NCI-H2081 (cell line): ENCODE measurements at regions not wholly inside any gene's neighbourhood (a gene's known extent, or its start where the extent isn't known, plus 50 kb on each side); places are given as distances from the start of the nearest gene placed in this dataset.
"Not testable (repeated sequence)": the region's sequence is repeated elsewhere in the genome, so short reads cannot be mapped to it uniquely, and the experiment has no call there.

Experiments
- DNase-seq, 2 experiments: peaks; one replicate each; lab custom pipeline; 2025; lab: John Stamatoyannopoulos, UW

DNA sequence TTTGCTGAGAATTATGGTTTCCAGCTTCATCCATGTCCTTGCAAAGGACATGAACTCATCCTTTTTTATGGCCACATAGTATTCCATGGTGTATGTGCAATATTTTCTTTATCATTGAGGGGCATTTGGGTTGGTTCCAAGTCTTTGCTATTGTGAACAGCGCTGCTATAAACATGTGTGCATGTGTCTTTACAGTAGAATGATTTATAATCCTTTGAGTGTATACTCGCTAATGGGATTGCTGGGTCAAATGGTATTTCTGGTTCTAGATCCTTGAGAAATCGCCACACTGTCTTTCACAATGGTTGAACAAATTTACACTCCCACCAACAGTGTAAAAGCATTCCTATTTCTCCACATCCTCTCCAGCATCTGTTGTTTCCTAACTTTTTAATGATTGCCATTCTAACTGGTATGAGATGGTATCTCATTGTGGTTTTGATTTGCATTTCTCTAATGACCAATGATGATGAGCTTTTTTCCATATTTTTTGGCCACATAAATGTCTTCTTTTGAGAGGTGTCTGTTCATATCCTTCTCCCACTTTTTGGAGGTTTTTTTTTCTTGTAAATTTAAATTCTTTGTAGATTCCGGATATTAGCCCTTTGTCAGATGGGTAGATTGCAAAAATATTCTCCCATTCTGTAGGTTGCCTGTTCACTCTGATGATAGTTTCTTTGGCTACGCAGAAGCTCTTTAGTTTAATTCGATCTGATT is 180.1 kb downstream of the PLPPR4 start:
- DNase-seq = not testable (repeated sequence)

DNA sequence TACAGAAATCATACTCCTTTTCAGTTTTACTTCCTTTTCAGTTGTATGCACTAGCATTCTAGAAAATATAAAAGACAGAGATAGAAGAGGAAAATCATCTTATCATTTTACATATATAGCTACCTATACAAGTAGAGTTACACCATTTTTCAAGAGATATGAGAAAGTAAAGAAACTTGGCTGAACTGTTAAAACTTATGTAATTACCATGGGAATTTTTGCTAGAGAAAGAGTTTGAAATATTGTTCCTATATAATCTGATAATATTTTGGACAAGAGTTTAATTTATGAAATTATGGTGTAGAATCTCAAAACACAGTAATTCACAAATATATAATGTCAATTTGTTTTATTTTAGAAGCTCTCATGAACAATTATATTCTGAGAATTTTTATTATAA is 180.8 kb downstream of the PLPPR4 start:
- DNase-seq = no peak

DNA sequence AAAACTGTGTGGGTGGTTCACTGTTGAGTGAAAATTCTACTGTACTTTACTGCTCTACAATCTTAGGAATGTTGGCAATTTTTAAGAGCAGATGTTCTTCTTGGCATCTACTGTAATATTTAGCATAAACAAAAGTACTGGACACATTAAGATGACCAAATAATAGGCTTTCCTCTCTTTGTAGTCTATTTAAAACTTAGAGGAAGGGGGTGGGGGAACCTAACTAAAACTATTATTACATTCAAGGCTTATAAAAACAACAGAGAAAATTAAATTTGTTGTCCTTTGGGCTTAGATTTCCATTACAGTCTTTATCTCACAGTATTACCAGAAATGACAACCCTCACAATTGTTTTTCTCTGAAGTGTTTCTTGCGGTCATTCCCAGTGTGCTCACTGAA is 181.2 kb downstream of the PLPPR4 start:
- no peak for DNase-seq

DNA sequence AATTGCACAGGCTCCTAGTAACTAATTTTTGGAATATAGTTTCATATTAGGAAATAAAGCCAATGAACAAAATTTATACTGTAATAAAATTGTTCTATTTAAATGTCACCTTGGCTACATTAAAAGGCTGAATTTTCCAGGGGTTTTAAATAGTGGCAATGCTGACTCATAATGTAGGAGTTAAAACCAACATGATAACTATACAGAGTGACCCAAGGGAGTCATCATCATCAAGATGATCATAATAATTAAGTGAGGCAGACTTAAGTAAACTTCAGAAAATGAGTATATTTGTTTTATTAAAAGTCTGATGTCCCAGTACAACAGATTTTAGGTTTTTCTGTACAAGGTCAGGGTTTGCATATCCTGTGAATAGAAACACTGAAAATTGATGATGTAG is 183.4 kb downstream of the PLPPR4 start:
- DNase-seq = no peak

DNA sequence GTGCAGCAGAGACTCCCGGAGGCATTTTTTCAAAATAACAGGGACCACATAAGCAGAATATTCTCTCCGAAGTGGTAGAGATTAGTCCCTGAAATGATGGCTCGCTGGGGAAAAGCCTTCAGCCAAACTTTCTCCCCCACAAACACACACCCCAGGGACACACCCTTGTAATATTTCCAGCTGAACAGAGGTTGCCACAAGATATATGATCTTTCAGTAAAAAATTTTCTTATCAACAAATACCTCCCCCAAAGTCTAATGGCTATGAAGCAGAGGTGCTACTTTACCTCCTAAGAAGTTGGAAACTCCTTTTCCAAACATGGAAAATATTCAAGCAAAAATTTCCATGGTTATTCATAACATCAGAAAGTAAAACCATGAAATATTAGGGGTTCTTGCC is 190.2 kb upstream of the PALMD start:
- no peak for DNase-seq

DNA sequence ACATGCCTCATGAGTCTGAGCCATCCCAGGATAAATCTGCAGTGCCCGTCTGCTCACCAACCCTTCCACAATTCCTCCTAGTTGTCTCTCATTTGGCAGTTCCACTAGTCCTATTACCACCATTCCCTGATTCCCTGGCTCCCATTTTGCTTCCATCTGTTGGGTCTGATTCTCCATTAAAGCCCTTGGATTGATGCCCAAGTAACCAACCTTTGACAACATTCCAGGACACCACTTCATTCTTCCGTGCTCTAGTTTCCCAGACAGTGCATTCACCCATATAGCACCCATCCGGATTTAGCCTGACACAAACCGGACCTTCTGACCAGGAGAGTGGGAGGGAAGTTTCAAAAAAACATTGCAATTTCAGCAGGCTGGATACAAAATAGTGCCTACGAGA is 189.4 kb upstream of the PALMD start:
- no peak for DNase-seq

DNA sequence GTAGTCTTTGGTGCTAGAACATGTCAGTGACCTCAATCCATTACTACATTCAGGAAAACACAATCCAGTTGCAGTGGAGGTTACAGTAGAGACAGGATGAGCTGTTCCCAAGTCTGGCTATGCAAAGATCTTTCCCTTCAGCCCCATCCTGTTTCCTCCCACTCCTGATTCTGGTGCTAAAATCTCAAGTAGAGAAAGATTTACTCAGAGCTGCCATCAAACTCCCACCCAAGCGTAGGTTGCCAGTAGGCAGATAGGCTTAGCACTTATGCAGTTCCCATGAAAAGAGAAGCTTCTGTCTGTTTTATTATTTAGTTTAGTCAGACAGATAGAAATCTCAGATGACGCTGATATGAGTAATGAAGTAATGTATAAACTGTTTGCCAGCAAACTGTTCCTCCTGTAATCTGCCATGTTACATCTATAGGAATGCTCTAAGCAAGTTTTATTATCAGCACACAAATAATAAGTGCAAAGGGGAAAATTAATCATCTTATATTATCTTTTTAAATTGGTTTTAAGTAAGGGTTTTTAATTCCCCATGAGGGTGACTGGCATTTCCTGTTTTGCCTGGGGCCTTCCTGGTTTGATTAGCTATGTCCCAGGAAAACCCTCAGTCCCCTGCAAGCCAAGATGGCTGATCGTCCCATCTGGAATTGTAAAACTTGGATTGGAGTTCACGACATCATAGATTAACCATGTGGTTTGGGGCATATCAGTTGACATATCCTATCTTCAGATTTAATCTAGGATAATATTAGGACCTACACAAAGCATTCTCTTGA is 188.3 kb upstream of the PALMD start:
- no peak for DNase-seq

DNA sequence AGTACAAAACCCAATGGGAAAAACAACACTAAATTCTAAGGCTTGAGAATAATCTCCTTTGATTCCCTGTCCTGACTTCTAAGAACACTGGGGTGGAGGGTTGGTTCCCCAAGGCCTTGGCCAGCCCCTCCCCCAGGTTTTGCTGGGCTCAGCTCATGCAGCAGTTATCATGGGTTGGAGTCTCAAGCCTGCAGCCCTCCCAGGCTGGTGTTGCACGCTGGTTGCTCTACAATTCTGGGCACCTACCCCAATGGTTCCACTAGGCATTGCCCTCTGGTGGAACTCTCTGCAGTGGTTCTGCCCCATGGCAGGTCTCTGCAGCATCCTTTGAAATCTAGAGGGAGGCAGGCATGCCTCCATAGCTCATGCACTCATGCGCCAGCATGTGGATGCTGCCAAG is 184.4 kb upstream of the PALMD start:
- no peak for DNase-seq

DNA sequence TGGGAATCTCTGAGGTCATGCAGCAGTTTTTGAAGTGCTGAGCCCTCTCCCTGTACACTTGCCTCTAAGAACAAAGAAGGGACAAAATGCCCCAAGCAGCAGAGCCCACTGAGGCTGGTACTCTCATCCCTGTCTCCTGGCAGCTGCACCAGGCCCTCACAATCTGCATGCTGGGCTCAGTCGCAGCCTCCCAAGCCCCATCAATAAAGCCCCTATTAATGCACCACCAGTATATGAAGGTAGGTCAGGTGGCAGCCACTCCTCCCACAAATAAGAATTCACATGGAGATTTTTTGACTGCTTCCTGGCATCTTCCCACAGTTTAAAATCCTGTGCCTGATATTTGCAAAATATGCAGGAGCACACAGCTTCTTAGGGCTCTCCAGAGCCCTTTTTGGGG is 181.2 kb upstream of the PALMD start:
- no peak for DNase-seq

DNA sequence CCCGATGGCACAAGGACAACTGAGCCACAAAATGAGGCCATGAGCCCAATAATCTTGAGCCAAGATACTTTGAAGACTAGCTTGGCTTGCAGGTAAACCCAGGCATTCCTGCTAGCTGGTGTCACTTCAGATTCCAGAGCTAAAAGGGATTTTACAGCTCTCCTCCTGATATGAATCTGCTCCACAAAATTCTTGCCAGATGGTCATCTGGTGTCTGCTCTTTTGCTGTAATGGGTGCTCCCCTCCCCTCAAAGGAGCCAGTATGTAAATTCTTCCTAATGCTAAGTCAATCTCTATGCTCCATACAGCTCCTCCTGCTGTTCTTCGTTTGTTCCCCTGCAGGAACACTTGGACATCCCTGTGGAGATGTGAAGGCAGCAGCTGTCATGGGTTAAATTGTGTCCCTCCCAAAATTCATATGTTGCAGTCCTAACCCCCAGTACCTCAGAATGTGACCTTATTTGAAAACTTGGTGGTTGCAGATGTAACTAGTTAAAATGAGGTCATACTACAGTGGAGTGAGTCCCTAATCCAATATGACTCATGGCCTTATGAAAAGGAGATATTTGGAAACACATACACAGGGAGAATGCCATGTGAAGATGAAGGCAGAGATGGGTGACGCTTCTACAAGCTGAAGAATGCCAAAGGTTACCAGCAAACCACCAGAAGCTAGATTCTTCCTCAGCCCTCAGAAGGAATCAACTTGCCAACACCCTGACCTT is 180.6 kb upstream of the PALMD start:
- DNase-seq = no peak

DNA sequence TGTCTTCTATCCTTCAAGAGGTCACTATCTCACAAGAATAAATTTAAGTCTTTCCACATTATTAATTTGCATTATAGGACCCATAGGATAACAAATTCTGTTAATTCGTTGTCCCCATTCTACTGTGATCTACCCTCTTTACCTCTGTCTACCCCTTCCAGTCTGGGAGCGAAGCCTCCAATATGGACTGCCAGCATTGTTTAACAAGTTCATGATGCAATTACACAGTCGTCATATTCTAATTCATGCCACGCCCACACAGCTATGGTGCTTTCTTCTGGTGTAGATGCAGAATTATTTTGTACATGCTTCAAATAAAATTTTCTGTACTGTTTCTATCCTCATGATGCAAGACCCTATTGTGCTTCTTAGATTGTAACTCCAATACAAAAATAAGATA is 178.3 kb upstream of the PALMD start:
- no peak for DNase-seq

DNA sequence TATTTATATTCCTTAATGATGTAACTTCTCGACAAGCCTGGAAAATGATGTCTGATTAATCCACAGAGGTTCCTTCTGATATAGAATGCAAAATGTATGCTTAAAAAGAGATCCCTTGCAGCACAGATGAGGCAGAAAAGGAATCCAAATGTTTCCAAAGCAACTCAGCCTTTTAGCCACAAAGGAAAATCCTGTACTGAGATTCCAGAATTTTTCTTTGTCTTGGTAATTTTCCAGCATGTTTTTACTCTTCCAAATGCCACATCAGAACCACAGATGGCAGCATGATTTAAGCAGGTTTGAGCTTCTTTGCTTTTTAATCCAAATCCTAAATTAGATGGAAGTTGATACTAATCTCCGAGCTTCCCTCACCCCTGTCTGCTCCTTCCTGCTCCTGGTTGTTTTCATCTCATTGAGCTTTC is 176.4 kb upstream of the PALMD start:
- no peak for DNase-seq

DNA sequence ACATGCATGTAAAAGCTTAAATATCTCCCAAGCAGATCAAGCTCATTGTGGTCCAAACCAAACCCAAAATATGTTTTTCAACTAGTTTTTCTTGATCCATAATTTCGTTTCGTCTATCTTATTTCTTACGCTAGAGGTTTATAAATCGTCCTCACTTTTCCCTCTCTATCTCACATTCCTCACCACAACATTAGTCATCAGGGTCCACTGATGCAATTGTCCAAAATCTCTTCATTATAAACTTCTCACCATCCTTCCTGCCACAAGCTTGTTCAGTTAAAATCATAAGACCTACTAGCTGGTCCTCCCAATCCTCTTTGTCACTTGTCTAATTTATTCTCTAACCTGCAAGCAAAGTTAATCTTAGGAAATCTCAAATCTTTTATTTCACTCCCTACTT is 173.0 kb upstream of the PALMD start:
- no peak for DNase-seq

DNA sequence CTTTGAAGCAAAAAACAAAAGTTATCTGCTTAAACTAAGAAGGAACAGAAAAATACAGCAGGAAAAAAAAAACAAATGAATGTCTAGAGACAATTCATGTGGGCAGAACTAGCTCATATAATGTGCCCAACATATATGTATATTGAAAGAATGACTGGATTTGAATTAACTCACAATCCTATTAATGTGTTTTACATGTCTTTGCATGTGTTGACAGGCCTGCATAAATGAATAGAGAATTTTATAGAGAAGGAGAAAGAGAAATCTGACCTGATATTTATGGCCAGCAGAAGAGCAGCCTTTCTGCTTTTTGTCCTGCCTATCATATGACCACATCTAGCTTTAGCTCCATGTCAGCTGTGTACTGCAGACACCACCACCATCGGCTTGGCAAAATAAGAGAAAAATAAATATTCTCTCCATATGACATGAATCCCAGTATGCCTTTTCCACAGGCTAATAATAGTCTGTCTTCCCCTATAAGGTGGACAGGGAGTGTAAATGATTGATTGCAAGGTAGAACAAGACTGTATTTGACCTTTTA is 171.5 kb upstream of the PALMD start:
- no peak for DNase-seq

DNA sequence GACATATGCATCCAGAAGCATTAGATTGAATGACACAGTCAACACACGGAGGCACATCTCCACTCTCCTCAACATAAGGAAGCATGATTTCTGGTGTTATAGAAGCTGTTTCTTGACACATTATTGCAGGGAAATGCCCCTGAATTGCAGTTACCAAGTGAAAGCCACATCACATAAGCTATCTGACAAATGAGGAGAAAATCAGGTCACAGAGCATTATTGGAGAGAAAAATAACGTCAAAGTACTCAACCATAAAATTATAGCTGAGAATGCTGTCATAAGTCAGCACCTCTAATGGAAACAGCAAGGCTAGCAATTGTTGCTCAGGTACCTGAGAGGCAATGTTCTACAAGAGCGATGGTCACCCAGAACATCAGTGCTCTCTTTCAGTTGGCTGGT is 169.9 kb upstream of the PALMD start:
- no peak for DNase-seq

DNA sequence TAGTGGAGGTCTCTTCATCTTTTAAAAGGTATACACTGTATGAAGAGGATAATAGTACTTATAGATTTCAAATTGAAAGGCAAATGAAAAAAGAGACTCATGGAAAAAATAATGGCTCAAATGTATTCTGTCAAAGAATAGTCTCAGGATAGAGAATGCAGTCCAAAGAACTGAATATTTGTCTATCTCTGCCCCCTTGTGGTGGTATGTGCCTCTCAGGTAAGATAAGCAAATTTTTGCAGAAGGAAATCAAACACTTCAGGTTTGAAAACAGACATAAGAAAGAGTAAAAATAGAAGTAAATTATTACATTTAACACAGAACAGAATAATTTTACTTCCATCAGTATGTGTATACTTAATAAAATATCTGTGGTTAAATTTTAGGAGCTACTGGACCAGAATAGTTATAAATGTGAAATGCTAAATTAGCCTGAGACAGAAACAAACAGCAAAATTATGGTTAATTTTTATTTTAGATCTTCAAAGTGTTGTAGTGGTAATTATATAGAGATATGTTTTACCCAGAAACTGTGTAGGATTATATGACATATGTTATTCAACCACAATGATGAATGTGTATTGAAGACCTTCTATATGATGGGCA is 164.4 kb upstream of the PALMD start:
- peak; percentile 51 to 60 for DNase-seq

DNA sequence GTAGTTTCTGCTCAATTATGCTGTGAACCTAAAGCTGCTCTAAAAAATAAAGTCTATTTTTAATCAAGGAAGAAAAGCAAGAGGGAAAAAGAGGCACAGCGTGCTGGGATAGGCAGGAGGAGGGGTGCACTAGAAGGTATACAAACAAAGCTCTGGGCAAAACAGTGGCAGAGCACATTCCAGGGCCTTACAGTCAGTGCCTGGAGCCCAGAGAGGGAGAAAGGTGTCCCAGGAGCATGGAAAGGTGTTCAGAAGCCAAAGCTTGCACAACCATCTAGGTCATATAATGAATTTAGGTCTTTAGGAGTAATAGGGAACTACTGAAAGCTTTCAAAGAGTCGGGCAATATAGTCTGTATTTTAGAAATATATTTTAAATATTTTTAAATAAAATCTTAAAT is 163.6 kb upstream of the PALMD start:
- no peak for DNase-seq

DNA sequence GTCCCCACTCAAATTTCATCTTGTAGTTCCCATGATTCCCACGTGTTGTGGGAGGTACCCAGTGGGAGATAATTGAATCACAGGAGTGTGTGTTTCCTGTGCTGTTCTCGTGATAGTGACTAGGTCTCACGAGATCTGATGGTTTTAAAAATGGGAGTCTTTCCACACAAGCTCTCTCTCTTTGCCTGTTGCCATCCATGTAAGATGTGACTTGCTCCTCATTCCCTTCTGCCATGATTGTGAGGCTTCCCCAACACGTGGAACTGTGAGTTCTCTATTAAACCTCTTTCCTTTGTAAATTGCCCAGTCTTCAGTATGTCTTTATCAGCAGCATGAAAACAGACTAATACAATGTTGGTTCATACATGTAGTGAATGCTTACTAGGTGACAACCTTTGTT is 163.2 kb upstream of the PALMD start:
- DNase-seq = no peak

DNA sequence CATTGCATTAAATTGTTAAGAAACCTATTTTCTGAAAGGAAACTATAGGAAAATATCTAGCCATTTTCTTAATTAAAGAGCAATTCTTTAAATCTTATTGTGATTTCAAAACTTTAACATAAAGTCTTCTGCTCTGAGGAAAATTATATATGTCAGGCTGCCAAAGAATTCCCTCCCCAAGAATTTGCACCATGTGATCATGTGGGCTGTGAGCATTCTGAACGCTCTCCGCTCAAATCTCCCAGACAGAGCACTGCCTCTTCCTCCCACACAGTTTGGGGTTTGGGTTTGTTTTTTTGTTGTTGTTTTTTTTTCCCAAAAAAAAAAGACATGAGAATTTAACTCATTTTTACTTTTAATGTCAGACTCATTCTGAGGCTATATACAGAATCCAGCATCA is 155.9 kb upstream of the PALMD start:
- no peak for DNase-seq

DNA sequence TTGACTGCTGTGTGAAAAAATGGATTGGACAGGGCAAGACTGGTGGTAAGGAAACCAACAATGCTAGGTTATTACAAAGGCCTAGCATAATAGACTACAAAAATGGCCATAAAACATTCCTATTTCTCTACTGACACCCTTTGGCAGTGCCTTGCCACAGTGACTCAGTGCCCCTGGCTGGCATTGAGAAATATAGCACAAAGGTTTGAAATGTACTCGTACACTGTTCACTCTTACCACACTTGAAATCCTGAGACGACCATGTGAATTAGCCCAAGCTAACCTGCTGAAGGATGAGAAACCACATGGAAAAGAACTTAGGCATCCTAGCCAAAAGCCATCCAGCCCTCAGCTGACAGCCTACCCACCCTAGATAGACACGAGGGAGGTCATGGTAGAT is 149.8 kb upstream of the PALMD start:
- DNase-seq = no peak

DNA sequence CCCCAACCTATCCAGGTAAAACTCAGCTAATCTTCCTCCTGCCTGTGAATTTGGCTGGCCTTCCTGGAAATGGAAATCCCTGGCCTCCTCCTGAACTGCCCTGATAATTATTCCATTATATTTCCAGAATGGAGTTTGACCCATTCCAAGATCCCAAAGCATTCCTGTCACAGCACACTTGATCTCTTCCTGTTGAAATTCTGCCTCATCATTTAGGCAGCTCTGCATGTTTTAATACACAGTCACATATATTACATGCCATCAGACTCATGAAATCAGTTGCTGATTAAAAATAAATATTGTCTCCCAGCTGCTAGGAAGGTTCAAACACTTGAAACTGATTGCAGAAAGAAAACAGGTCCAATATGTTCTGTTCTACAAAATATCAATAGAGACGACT is 148.2 kb upstream of the PALMD start:
- no peak for DNase-seq

DNA sequence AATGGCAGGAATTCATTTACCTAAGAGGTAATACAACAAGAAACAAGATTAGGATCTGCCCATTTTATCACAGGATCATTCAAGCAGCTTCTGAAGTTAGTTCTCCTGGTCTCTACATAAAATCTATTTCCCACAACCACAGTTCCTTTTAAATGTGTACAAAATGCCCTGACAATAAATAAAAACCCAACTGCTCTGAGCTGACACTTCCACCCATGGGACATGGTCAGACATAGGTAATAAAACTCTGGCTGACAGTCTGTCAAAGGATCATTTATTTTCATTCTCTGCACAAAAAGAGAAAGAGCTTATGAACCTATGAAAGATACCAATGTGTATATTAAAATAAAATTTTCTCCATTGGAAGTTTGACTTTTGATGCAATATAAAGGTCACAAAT is 145.4 kb upstream of the PALMD start:
- no peak for DNase-seq
